GM12892 (cell line): ENCODE measurements at regions not wholly inside any gene's neighbourhood (a gene's known extent, or its start where the extent isn't known, plus 50 kb on each side); places are given as distances from the start of the nearest gene placed in this dataset.

ENCODE experiments used
- POLR2A ChIP-seq: IDR thresholded peaks from 2 replicates; pipeline ENCODE4 v1.6.1; 2011; ENCODE audit warnings: low read depth, low read length, control low read depth
- TAF1 ChIP-seq: IDR thresholded peaks from 2 replicates; pipeline ENCODE4 v1.6.1; 2011; ENCODE audit warnings: low read depth, mild to moderate bottlenecking, control low read depth, low read length, borderline replicate concordance

DNA sequence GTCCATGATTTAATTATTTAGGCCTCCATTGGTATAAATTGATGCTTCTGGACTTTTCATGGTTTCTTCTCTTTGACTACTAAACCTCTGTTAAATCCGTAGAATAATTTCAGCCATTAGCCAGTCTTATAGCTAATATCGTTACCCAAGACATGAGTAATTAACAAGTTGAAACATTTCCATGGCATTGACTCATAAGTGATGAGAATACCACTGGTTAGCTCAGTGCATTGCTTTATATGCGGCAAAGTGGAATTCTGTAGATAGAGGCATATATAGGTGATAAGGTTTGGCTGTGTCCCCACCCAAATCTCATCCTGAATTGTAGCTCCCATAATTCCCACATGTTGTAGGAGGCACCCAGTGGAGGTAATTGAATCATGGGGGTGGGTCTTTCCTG, 80.6 kb downstream of the VCX2 start:
- no peak for TF ChIP-seq POLR2A
- no peak for TF ChIP-seq TAF1
